GM19452 (cell line): ENCODE measurements at regions not wholly inside any gene's neighbourhood (a gene's known extent, or its start where the extent isn't known, plus 50 kb on each side); places are given as distances from the start of the nearest gene placed in this dataset.

Experiments
- ATAC-seq: cut with Tn5 transposase; IDR thresholded peaks from one replicate; pipeline ENCODE4 v1.9.1; 2021; ENCODE audit not compliant: unreplicated experiment

DNA sequence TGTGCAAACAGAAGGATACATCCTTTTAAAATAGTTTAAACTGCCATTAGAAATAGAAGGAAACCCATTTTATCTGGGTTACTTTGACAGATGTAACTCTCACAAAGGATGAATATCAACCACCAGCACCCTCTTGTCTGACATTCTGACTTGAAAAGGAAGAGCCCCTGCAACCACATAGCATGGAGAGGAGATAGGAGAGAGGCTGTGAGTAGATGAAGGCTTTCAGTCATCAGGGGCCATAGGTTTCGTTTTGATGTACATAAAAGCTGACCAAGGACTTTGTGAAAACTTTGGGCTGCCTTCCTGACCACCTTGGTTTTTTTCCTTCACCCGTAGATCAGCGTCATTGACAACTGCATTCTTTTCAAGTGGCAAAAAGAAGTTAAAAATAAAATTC is 211.6 kb upstream of the PRPS1L1 start:
- ATAC-seq = no peak

DNA sequence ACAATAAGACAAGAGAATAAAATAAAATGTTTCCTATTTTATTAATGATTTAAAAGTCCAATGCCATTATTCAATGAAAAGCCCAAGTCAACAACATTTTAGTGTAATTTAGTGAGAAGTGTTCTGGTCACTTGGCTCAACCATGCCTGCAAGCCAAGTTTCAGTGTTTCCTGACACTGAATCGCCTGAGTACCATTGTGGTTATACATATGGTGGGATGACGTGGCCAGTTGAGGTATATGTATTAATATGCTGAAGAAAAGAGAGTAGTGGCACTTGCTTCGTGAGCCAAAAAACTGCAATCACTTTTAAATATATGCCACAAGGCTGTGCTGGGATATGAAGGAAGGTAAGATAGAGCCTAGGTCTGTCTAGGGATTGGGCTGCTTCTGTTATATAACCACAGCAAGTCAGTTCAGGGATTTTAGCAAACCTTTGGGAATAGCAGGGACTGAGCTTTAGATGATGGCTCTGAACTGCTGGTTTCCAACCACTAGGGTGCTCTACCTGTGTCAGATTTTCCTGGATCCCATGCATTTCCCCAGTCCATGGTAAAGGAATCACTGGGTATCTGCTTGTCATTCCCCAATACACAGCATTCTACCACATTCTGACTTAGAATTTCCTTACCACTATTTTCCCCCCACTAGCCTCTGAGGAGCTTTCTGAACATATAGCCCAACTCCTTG is 214.0 kb upstream of the PRPS1L1 start:
- peak; percentile 96 for ATAC-seq

DNA sequence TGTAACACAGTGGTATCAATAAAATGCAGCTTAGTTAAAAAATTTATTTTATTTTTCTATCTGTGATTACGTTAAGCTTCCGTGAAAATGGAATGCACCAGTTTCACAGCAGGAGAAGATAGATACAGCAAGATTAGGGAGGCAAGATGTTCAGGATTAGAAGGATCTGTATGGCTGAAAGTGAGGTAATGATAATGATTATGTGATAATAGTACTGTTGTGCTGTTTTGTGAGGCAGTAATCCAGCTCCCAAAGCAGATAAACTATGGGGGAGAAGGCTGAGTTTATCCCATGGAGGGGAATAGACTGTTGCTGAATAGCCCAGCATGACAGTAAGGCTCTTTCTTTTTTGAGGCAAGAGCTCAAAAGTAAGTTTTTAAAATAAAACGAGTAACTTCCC is 216.1 kb upstream of the PRPS1L1 start:
- ATAC-seq = no peak

DNA sequence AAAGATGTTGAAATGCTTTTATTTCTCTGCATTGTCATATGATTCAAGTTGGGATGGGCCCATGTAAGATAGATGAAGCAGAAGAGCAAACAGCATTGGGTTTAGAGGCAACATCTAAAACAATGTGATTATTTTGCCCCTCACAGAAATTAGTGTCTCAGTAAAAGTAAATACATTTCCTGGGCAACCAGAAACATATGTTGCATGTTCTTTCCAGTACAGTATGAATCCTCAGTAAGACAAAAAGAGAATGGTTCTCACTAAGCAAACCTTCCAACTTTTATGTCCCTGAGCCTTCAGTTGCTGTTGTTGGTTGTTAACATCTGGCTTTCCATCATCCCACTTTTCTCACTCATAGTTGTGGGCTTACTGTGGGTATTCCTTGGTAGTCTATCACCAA is 222.5 kb upstream of the PRPS1L1 start:
- ATAC-seq = no peak

DNA sequence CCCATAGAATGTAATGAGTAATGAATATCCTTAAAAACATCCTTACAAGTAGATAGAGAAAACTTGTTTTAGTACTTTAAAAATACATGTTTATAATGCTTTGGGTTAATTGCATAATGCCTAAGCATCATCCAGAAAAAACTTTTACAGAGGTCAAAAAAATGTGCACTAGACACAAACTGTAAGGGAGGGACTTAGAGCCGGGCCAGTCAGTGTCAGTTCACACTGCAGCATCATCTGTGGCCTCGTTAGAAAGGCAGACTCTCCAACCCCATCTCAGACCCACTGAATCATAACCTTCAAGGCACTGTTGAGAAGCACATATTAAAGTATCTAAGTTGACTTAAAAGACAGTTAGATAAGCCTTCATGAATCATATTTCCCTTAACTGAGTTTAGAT is 230.1 kb upstream of the PRPS1L1 start:
- ATAC-seq = no peak

DNA sequence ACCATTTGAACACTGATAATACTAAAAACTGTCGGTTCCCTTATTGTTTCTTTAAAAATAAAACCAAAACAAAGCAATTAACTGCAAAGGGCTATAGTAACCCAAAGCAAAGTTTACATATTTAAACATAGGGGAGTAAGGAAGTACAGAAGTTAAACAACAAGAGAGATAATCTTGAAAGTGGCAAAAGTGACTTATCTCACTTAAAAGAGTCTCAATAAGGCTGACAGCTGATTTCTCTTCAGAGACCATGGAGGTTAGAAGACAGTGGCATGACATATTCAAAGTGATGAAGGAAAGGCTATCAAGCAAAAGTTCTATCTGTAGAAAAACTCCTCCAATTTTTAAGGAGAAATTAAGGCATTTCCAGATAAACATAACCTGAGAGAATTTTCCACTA is 233.5 kb upstream of the HDAC9 start:
- ATAC-seq = no peak

DNA sequence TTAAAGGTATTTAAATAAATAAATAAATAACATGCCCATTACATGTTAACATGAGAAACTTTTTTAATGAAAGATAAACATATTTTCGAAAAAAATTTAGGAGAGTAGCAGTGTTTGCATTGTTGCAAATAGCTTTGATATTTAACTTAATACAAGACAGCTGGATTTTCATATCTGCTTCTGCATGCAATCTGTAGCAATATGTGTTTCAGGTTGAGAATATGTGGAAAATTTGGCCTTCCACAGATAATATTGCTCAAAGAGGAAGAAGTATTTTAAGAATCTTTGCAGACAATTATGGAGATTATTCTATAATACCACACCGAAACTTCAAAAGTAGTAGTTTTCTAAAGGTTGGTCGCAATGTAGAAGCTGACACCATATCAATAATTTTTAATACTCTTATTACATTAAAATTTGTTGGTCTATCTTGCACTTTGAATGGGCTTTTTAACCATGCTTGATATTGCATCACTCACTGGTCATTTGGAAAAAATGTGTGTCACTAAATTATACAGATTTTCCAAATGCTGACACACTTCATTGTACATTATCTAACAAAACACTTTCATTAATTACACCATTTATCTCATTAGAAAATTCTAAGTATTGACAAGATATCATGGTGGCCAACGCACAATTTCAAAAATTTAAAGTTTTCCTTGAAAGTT is 229.8 kb upstream of the HDAC9 start:
- ATAC-seq = no peak

DNA sequence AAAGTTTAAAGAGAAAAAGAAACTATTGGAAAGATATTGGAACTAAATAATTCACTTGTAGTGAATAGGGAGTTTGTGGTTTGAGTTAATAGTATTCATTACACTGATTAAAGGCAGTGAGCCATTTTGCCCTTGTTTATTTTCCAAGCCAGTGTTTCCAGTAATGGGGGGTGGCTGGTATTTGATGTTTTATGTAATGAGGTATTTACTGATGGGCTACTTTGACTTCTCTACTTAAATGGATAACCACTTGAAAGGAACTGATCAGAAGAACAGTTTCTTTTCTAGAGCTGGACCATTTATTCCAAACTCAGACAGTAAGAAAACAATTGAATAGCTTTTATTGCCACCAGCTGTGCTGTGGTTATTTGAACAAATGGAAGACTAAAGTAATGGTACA is 227.0 kb upstream of the HDAC9 start:
- ATAC-seq = no peak

DNA sequence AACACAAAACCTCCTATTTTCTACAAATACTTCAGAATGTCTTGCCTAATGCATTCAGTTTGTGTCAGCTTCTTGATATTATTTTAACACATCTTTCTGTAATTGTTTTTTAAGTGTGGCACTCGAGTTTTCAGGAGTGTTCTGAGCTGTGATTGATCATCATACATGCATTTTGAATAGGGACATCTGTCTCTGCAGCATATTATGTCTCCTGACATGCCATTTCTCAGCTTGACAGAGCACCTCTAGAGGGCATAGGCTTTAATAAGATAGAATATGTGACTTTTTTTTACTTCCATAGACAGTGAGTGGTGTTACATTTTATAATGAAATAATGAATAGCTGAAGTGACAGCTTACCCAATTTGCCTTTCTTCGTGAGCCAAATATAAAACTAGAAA is 219.2 kb upstream of the HDAC9 start:
- no peak for ATAC-seq

DNA sequence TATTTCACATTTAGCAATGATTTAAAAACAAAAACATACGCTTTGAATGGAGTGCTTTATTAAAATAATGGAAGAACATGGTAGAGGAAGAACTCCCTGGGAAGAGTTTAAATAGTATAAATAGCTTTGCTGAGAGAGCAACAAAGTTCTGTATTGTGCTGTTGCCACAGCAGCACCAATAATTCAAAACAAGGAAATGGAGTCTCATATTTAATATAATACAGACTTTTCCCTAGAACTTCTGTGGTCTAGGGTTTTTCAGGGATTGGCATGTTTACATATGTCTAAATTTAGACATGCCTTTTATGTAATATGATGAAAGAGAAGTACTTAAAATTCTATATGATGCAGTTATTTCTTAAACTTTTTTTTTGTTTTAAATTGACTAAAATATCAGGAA is 217.2 kb upstream of the HDAC9 start:
- ATAC-seq = no peak

DNA sequence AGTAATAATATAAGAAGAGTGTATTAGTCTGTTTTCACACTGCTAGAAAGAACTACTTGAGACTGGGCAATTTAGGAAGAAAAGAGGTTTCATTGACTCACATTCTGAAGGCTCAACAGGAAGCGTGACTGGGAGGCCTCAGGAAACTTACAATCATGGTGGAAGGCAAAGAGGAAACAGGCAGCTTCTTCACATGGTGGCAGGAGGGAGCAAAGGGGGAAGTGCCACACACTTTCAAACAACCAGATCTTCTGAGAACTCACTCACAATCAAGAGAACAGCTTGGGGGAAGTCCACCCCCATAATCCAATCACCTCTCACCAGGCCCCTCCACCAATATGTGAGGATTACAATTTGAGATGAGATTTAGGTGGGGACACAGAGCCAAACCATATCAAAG is 212.5 kb upstream of the HDAC9 start:
- no peak for ATAC-seq

DNA sequence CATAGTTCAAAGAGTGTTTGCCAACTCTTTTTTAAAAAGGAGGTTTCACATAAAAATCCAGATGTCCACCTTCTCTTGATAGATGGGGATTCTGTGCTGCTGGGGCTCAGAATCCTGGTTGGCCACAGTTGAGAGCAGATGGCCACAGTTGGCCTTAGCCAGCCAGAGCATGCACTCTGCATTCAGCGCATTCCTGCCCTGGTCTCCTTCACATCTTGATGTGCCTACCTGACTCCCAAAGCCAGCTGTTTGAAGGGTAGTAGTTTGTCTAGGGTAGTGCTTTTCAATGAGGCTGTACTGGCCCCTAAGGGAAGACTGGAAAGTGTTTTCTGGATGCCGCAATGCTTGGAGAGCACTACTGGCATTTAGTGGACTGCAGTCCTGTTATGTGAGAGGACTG is 208.1 kb upstream of the HDAC9 start:
- ATAC-seq = no peak

DNA sequence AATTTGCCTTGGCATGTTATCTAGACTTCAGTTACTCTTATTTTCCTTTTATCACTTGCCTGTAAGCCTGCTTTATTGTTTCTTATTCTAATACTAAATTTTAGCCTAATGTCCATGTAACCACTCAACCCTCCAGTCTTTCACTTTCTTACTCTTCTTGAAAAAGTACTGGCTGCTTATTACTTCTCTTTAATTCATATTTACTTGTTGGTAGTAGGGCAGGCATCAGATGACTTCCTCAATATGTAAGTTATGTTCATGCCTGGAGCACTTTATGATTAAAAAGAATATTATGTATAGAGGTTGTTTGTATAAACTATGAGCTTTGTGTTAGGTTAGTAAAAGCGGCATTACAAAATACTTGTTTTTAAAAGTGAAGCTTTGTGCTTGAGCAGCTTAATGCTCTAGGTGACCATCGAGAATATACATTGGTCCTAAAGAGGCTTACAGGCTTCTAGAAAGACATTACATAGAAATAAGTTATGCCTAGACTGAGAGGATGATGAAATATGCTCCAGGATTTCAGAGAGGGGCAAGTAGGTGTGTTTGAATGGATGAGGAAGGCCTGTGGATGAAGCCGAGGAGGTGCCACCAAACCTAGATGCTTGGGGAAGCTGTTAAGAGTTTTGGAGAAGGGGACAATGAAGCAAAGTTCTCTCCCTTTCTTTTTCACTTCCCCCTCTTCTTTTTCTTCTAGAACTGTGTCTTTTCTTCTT is 207.1 kb upstream of the HDAC9 start:
- no peak for ATAC-seq

DNA sequence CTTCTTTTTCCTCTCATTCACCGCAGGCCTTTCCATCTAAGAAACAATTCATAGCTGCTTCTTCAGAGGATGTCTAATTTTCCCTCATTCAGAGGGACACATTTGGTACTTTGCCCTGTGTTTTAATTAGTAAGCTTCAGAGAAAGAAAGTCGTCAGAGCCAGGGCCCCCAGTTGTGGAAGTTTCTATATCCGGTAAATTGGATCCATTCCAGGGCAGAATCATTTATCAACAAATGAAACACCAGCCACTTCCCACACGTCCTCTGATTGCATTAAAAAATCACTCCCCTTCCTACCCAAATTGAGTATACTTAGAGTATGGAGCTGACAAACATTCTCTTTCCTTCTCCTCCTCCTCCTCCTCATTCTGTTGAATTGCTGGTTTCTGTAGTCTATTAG is 205.8 kb upstream of the HDAC9 start:
- ATAC-seq = peak; percentile 3

DNA sequence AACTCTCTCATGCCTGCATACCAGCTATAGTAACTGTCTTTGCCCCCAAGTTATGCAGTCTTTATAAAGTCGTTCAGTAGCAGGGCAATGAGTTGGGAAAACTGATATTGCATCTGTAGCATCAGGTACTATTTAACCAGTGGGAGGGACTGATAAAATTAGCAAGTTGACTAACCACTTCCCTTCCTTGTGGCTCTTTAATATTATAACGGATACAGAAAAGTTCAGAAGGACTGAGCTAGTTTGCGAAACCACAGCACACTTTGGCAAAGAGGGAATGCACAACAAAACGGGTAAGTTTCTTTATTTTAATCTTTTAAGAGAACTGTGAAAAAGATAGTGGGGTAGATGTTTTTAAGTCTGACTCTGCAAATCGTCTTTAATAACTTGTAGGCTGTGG is 205.3 kb upstream of the HDAC9 start:
- ATAC-seq = peak; percentile 73

DNA sequence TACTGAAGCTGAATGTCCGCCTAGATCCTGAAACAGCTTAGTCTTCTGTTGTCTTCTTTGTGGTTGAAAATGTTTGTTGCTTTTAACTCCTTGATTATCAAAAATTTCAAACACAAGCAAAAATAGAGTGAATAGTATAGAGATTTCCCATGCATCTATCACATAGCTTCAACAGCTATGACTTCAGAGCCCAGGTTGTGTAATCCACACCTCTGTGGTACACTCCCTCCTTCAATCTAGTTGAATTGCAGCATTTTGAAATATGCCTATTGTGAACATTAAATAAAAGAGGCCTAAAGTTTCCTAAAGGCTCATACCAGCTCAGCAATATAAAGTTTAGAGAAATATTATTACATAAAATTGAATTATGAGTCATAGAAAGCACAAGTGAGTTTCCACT is 204.7 kb upstream of the HDAC9 start:
- peak; percentile 37 for ATAC-seq

DNA sequence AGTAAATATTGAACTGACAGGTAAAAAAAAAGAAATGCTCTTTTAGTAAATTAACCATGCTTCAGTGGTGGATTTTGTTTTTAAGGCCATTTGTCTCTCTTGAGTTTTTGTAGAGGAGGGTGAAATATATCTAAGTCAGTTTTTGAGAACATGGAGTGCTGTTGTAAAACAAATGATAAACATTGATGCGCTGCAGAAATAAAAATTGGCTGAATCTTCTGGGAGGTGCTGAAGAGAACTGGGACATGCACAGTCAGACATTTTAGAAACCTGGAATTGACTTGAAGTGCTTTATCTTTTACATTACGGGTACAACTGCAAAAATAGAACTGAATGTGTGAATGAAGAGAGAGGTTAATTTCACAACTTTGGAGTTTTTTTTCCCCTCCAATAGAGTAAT is 203.0 kb upstream of the HDAC9 start:
- ATAC-seq = no peak

DNA sequence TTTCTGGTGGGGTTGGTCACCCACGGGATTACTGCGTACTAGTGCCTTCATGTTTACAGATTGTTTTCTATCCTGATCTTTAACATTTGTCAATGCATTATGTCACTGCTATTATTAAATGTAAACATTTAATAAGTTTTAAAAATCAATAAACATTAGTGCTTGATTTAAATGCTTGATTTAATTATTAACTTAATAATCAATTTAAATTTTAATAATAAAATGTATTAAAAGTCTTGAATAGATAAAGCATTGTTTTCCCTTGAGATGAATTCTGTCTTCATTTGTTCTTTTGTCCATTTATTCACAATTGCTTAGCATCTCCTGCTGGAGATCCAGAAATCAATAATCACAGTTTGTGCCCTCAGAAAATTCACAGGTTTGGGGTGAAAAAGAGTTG is 201.8 kb upstream of the HDAC9 start:
- no peak for ATAC-seq

DNA sequence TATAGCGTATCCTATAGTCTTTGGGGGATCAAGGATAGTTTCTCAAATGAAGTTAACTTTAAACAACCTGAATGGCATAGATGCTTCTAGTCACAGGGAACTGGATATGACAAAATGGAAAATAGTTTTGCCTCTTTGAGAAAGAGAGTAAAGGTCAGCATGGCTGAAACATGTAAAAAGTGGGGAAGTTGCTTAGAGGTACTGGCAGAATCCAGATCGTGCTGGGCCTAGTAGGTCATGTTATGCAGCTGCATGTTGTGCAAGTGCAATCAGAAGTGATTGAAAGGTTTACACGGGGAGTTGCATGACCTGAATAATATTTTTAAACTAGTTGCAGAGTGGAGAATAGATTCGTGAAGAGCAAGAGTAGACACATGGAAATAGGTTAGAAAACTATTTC is 201.1 kb upstream of the HDAC9 start:
- no peak for ATAC-seq

DNA sequence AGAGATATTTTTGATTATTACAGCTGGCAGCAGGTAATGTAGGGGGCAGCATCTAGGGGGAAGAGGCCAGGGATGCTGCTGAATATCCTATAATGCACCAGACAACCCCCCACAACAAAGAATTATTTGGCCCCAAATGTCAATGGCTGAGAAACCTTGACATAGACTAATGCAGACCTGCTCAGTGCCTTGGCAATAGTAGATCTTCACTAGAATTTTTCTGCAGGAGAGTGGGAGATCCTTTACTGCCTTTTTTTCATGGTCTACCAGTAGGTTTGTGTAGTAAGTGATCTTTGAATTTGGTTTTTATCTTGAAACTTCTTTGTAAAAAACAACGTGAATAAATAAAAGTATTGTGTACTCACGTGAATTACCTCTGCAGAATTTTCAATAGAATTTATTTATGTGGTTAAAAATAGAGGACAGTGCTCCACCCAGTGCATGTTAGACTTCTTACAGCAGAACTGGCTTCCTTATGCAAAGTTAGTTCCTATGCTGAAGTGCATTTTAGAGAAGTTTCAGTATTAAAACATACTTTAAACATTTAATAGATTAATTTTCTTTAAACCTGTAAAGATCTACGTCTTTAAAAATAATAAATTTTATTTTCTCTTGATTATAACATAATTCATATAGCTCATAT is 199.6 kb upstream of the HDAC9 start:
- ATAC-seq = no peak

DNA sequence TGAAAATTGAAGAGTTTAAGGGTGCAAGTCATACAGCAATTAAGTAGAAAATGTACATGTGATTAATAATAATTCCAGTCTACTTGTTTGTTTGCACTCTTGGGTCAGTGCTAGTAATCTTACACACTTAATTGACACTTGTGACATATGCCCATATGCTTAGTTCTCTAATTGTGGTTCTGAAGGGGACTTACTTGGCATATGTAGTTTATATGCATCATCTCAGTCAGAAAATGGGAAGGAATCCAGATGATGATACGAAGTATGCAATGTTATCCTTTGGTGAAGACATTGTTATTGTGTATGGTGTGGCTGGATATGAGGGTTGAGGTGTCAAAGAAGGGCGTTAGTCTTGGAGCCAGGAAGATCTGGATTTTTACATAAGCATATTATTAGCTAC is 193.5 kb upstream of the HDAC9 start:
- ATAC-seq = no peak

DNA sequence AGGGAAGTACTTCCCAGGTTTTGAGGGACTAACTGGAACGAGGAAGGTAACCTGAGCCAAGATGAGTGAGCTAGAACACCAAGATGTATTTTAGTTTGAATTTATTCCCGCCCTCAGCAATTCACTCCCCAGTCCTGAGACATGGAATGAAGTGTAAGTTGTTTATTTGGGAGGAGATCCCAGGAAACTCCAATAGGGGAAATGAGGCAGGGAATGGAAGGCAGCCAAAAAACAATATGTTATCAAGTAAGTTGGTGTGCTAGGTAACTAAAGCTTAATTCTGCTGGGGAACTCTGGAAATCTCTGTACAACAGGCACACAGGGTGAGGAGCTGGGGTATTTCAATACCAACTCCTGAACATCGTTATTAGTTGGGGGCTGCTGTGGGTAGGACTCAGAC is 189.7 kb upstream of the HDAC9 start:
- ATAC-seq = no peak
